ENCODE measurements at regions not wholly inside any gene's neighbourhood (a gene's known extent, or its start where the extent isn't known, plus 50 kb on each side); places are given as distances from the start of the nearest gene placed in this dataset.

DNA sequence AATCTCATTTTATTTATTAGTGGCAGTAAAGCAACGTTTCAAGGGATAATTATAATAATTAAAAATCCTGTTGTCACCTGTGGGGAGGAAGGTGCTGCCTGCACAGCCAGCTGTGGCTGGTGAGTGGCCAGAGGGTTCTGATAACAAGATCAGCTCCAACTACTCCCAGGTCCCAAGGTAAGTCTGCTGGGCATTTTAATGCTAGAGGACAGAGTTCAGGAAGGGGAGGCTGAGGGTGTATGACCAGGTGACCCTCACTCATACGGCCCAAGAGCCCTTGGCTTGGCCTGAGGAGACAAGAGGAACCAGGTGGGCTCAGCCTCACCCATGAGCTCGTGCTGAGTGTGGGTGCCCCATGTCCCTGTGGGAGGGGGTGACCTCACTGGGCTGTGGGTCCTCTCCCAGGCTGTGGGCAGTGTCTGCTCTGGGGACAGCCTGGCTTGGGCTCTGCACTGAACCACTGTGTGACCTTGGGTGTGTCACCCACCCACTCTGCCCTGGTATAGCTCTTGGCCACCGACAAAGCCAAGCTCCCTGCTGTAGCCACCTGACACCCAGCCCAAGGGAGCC, 223.8 kb downstream of the PTPRU start:
- FAIRE-seq (no peak), DNase-seq (ENCODE audit: insufficient read length, low spot score) (no peak)
- TF ChIP-seq CTCF (IDR thresholded peaks at IDR 0.05; ENCODE audit: insufficient read depth, missing control alignments), result no peak

DNA sequence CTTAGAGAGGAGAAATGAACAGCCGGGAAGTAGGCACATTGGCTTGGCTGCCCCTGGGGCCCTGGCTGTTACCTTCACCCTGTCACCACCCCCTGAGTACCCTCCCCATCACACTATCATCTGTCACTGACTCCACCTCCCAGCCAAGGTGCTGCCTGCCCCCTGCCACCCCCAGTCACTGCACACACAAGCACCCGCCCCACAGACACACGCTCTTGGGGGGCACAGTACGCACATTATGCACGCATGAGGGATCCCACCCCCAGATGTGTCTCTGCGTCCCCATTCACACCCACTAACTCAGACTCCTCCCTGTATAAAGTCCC, 223.3 kb downstream of the PTPRU start:
- TF ChIP-seq CTCF (IDR thresholded peaks at IDR 0.05; ENCODE audit: insufficient read depth, missing control alignments), result no peak
- FAIRE-seq (no peak), DNase-seq (ENCODE audit: insufficient read length, low spot score) (no peak)

DNA sequence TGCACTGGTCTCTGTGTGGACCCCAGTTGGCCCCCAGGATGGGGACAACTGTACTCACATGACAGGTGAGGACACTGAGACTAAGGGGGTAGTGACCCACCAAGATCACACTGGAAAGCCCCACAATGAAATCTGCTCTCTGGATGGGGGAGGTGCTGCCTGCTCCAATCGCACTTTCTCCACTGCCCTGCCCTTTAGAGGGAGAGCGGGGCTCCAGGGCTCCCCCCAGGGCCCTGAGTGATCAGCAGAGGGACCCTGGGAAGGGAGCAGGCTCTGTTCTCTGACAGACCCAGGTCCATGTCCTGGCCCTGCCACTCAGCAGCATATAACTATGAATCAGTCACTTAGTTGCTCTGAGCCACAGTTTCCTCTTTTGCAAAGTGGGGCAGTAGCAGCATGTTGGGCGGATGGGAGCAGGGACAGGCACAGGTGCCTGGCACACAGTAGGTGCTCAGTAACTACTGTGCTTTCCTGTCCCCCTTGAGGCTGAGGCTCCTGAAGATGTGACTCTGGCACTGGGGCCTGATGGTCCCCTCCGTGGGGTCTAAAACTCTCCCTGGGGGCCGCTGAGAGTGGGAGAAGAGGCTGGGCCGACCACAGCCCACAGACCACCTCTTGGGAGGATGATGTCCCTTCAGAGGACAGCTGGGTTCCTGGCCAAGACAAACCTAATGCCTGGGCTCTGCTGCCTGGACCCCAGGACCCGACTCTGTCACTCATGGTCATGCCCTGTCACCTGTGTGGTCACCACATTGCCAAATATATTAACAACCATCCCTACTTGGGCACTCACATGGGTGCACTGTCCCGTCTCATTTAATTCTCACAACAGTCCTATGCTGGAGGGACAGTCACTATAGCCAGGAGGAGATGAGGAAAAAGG, 222.7 kb downstream of the PTPRU start:
- no peak for FAIRE-seq
- no peak for TF ChIP-seq CTCF (IDR thresholded peaks at IDR 0.05; ENCODE audit: insufficient read depth, missing control alignments)

DNA sequence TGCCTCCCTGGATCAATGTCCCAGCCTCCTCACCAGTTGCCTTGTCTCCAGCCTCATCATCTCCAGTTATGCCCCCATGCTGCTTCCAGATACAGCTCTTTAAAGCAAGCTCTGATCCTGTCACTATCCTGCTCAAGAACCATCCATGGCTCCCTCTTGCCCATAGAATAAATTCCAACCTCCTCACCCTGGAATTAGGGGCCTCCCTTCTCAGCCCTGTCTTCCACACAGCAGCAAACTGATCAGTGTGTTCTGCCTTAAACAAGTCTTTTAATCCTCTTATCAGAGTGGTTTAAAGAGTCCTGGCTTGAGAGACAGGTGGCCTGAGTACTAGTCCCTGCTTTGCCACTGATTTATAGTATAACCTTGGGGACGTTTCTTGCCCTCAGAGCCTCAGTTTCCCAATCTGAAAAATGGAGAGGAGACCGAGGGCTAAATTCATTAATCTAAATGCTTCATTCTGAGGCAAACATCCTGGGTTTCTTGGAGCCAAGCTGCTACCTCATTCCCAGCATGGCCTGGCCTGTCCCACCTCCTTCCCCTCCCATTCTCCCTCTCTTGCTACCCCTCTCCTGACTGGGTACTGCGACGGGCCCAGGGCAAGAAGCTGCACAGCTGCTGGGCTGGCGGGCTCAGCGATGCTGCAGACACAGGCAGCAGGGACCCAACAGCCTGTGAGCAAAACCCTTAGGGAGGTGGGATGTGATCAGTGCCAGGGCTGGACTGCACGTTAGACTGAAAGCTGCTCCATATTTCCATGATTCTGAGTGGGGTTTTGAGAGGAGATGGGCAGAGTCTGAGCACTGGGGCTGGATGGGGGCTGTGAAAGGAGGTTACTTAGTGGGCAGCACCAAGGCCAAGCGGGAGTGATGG, 221.4 kb downstream of the PTPRU start:
- TF ChIP-seq CTCF (IDR thresholded peaks at IDR 0.05; ENCODE audit: insufficient read depth, missing control alignments), result no peak
- FAIRE-seq (no peak), DNase-seq (ENCODE audit: insufficient read length, low spot score) (peak; percentile 70)

More for the DNA sequence above, 222.7 kb downstream of the PTPRU start:
- DNase-seq (ENCODE audit: insufficient read length, low spot score), result no peak

GRCh38 chr1:29456685-29457435, 220.5 kb downstream of the PTPRU start:
- TF ChIP-seq CTCF (IDR thresholded peaks at IDR 0.05; ENCODE audit: insufficient read depth, missing control alignments), result no peak
- DNase-seq (ENCODE audit: insufficient read length, low spot score), result no peak
- no peak for FAIRE-seq

- no peak for TF ChIP-seq CTCF (IDR thresholded peaks at IDR 0.05; ENCODE audit: insufficient read depth, missing control alignments)
- no peak for FAIRE-seq
- no peak for DNase-seq (ENCODE audit: insufficient read length, low spot score)
These were observed 219.5 kb downstream of the PTPRU start for GRCh38 chr1:29455781-29456180.

Measured in D721Med (cell line).